Activated CD8-positive, alpha-beta memory T cell treated with anti-CD3 and anti-CD28 coated beads for 4 hours (primary cell): ENCODE measurements at regions not wholly inside any gene's neighbourhood (a gene's known extent, or its start where the extent isn't known, plus 50 kb on each side); places are given as distances from the start of the nearest gene placed in this dataset.
"Not testable (repeated sequence)": the region's sequence is repeated elsewhere in the genome, so short reads cannot be mapped to it uniquely, and the experiment has no call there.

Experiments
- DNase-seq, 2 donors: peaks; one replicate each; pipeline ENCODE4 v3.0.0-alpha.2; 2020; ENCODE audit warnings: low read depth in 2 of 2

DNA sequence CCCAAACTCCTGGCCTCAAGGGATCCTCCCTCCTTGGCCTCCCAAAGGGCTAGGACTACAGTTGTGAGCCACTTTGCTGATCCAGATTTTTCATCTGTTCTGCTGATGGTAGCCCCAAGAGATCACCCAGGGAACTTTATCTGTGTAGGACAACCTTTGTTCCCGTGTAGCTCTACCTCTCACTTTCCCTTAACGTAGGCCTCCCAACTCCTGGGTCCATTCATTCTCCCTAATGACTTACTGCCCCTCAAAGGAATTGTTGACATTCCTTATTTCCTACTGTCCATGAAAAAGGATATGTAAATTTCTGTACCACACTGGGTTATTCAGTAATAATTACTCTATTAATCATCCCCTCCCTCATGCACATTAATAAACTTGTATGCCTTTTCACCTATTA is 51.0 kb upstream of the PHF24 start:
- DNase-seq, result no peak

DNA sequence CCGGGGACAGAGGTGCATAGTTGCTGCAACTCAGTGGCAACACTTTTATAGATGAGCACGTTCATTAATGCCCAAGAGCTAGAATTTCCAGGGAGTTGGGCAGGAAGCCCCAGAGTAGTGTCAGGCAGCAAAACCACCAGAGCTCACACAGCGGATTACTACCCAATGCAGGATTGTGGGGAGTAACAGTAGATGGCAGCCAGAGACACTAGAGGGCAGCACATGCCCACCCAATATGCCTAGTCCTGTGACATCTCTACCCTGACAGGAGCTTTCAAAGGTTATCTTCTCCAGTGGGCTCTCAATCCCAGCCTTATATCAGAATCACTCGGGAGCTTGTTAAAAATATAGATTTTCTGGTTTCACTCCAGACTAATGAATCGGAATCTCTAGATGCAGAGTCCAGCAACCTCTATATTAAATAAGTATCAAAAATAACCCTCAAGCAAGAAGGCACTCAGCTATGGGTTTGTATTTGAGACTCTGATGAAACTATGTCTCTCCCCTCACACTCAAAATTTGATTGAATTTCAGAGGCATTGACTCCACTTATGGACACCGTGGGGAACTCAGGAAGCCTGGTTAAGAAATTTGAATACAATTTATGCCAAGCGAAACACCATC is 58.4 kb upstream of the PHF24 start:
- DNase-seq, result peak; percentile 60 to 63

DNA sequence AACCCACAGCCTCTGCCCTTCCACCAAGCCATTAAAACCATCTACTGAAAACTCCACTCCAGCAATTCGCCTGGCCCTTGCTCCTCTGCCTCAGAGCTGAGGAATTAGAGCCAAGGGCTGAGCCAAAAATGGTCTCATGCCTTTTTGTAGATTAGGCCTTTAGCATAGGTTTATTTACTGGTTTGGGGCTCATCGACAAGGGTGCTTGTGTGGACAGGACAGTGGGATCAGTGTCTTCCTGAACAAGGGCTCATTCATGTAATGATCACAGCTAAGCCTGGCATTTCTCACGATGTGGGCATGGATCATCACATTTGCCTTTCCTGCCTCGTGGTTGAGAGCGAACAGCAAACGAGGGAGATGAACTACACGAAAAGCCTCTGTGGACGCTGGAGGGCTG is 59.2 kb upstream of the PHF24 start:
- DNase-seq, result no peak

DNA sequence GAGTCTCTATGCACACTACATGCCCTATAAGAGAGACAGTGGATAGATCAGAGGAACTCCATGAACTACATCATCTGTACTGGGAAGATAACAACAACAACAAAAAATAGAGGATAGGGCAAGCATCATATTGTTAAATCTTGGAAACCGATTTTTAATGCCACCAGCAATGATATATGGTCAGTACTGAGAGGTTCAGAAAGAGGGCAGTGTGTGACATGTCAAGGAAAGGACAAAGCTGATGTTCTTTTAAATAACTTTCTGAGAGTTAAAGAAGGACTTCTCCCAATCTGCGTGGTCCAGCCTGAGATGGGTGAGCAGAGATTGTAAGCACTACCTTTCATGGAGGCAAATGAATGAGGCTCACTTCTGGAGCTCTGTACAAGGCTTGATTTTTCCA is 62.0 kb upstream of the PHF24 start:
- DNase-seq, result no peak

DNA sequence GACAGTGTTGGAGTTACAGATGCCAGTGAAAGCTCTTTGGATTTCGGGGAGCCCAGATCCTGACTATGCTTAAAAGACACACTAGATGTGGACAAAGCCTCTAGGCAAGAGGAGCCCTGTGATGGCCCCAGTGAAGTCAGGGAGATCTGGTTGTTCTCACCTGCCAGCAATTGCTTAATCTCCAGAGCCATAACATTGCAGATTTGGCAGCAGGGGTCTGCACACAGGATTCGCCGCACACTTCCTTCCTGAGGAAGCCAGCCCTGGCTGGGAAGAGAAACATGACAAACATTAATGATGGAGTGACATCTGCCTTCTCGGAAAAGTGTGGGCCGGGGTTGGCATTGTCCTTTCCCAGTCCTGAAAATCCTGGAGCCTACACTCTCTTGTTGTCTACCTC is 65.2 kb upstream of the PHF24 start:
- DNase-seq, result no peak

DNA sequence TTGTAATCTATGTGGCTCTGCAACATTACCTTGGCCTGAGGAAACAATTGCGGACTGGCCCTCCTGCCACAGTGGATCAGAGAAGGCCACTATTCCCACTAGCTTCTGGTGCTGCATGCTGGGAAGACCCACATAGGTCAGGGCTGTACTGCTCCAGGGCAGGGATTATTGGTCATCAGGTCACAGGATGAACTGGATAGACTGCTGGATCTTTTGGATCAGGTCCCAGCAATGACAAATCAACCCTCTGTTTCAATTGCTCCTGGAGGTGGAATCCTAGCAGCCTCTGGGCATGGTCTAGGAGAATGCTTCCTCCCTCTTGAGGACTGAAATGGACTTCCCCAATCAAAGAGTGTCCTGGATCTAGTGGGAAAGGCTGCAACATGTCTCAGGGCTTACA is 66.7 kb upstream of the PHF24 start:
- DNase-seq, result no peak

DNA sequence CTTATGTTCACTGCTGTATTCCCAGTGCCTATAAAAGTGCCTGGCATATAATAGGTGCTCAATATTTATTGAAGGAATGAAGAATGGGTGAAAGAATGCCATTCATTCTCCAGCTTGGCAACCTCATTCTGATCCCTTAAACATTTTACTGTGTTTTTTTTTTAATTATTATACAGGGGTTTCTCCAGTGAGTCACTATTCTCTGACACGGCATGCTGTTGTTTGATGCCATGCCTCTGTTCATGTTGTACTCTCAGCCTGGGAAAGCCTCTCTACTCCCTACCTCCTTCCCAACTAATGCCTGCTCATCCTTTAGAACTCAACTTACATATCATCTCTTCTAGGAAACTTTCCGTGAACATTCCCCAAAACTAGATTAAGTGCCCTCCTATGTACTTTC is 70.2 kb upstream of the PHF24 start:
- DNase-seq, result no peak

DNA sequence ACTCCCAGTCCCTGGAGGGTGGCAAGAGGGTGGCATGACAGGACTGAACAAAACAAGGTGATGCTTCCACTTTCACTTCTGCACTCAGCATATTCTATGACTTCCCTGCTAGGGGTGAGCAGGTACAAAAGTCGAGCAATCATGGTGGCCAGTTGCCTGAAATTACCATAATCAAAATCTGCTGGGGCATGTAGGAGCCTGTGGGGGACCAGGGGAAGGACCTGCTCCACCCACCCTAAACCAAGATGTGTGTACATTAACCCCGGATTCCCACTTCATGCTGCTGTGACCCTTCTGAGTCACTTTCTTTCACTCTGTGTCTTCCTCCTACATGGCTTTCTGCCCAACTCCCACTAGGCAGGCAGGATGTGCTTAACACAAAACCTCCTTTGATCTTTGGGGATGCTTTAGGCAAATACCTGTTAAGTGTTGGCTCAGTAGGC is 73.3 kb upstream of the PHF24 start:
- no peak for DNase-seq

DNA sequence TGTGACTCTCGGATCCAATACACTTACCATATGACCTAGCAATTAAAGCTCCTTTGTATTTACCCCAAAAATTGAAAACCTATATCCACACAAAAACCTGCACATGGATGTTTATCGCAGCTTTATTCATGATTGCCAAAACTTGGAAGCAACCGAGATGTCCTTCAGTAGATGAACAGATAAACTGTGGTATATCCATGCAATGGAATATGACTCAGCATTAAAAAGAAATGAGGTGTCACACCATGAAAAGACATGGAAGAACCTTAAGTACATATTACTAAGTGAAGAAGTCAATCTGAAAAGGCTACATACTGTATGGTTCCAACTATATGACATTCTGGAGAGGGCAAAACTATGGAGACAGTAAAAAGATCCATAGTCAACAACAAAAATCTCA is 82.0 kb upstream of the PHF24 start:
- DNase-seq, result no peak

DNA sequence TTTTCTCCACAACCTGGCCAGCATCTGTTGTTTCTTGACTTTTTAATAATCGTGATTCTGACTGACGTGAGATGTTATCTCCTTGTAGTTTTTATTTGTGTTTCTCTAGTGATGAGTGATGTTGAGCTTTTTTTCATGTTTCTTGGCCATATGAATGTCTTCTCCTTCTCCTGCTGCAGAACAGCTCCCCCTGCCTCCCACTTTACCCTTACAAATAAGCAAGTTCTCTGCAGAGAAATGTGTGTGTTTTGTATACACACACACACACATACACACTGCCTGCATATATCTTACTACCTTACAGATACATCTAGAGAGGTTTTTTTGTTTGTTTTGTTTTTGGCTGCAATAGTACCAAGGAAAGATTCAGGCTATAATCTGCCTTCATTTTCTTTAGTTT is 88.7 kb upstream of the PHF24 start:
- no peak for DNase-seq

DNA sequence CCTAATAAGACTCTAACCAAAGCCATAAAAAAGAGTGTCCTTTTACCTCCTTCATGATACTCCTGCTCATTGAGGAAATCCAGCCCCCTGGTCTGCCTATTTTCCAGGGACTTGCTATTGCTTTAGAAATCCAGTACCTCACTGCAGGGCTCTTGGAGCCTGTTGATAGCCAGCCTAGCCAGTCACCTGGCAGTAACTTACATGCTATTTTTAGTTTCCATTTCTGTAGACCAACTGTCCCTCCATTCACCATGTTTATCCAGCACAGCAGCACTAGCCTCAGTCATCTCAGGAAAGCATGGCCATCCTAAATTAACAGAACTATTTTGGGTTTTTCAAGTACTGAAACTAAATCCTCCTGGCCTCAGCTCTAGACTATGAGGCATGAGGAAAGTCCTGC is 91.5 kb upstream of the PHF24 start:
- DNase-seq, result no peak

DNA sequence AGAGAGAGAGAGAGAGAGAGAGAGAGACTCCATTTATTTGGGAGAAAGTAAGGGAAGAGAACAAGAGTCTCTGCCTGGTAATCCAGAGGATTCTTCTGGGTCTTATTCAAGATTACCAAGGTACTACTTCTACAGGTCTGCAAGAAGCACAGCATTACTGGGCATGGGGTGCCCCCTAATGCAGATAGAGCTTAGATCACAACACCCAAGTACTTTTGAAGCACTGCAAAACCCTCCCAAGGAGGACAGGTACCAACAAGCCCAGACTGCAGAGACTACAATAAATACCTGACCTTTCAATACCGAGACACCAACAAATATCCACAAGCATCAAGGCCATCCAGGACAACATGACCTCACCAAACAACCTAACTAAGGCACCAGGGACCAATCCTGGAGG is 94.7 kb upstream of the PHF24 start:
- DNase-seq, result no peak

DNA sequence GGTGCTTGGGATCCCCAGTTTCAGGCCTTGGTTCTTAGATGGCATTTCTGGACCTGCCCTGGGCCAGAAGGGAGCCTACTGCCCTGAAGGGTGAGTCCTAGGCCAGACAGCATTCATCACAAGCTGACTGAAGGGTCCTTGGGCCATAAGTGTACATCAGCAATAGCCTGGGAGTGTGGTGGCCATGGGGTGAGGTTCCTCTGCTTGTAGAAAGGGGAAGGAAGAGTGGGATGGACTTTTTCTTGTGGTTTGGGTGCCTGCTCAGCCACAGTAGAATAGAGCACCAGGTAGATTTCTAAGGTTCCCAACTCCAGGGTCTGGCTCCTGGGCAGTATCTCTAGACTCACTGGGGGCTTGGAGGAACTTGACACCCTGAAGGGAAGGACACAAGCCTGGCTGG is 95.2 kb upstream of the PHF24 start:
- DNase-seq, result no peak

DNA sequence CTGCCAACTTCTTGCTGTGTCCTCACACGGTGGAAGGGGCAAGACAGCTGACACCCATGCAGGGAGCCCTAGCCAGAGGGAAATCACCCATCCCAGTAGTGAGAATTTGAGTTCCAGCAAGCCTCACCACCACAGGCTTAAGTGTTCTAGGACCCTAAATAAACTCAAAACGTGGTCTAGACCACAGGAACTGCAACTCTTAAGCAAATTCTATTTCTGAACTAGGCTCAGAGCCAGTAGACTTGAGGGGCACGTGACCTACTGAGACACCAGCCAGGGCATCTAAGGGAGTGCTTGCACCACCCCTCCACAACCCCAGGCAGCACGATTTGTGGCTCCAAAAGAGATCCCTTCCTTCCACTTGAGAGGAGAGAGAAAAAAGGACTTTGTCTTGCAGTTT is 96.0 kb upstream of the PHF24 start:
- no peak for DNase-seq

DNA sequence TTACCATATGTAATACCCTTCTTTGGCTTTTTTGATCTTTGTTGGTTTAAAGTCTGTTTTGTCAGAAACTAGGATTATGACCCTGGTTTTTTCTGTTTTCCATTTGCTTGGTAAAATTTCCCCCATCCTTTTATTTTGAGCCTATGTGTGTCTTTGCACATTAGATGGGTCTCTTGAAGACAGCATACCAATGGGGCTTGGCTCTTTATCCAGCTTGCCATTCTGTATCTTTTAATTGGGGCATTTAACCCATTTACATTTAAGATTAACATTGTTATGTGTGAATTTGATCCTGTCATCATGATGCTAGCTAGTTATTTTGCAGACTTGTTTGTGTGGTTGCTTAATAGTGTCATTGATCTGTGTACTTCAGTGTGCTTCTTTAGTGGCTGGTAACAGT is 103.1 kb upstream of the PHF24 start:
- DNase-seq, result not testable (repeated sequence)

DNA sequence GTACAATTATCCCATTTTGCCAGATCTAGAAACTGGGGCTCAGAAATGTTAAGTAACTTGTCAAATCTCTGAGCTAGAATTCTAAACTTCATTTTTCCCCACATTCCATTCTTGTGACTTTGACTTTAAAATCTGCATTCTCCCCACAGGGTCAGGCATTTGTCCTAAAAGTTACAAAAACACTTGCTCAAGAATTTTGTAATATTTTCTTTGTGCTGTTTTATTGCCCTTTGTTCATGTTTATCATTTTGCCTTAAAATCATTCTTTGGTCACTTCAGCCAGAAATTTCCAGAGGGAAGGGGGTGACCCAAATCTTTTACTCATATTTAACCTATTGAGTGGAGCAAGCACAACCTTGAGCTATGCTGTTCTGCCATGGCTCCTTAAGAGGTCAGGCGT is 120.1 kb upstream of the CCL21 start:
- no peak for DNase-seq

DNA sequence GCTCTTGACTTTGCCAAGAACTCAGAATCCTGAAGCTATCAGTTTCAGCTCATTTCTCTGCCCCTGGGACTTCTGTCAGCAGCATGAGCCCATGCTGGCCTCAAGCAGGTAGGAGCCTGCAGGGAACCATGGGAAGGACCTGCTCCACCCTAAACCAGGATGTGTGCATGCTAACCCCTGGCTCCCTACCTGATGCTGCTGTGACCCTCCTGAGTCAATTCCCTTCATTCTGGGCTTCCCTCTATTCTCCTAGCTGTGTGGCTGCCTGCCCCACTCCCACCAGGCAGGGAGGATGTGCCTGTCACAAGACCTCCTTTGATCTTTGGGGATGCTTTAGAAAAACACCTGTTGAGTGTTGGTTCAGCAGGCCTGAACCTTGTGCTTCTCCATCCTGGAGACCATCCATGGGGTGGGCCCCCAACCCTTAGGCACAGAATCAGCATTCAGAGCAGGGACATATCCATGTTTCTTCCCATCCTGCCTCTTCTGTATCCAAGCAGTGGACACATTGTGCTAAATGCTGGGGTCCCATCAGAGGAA is 117.1 kb upstream of the CCL21 start:
- no peak for DNase-seq

DNA sequence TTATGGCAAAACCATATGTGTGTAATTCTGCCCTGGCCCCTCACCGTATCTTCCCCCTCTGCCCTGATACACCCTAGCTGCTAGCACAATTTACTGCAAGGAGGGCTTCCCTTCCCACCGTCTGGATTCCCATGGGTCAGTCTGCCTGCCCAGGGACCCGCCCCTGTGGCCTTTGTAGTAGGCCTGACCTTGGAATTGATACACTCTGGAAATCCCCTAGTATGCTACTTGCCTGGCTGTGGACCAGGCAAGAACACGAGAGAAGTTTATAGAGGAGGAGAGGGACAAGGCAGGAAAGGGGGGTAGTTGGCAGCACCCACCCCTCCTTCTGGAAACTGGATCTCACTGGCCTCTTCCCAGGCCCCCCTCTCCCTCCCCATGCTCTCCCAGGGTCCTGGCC is 115.8 kb upstream of the CCL21 start:
- no peak for DNase-seq

DNA sequence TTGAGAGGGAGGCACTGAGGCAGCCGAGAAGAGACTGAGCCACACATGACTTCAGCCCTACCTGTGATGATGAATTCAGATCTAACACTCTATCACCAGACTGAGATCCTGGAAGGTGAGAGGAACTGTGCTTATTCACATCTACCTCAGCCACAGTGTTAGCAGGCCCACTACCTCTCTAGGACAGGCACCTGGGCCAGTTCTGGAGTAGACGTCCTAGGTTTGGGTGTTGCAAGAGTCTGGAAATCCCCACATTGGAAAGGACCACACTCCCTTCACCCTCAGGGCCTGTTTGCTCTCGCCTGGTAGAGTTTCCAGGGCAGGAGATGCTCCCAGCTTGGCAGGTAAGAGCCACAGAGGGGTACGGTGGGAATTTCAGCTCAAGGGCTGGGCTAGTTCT is 113.8 kb upstream of the CCL21 start:
- DNase-seq, result no peak

DNA sequence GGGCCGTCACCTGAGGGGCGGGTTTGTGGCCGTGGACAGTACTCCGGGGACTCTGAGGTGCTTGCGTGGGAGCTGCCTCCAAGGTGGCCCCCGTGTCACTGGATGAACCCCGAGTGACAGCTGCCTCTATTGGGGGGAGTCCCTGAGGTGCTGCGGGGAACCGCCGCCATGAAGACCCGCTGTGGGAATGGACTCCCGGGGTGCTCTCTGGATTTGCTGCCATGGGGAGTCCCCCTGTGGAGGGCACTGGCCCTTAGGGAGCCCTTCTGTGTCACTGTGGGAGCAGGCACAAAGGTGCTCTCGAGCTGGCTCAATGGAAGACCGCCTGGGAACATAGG is 100.2 kb upstream of the CCL21 start:
- no peak for DNase-seq

DNA sequence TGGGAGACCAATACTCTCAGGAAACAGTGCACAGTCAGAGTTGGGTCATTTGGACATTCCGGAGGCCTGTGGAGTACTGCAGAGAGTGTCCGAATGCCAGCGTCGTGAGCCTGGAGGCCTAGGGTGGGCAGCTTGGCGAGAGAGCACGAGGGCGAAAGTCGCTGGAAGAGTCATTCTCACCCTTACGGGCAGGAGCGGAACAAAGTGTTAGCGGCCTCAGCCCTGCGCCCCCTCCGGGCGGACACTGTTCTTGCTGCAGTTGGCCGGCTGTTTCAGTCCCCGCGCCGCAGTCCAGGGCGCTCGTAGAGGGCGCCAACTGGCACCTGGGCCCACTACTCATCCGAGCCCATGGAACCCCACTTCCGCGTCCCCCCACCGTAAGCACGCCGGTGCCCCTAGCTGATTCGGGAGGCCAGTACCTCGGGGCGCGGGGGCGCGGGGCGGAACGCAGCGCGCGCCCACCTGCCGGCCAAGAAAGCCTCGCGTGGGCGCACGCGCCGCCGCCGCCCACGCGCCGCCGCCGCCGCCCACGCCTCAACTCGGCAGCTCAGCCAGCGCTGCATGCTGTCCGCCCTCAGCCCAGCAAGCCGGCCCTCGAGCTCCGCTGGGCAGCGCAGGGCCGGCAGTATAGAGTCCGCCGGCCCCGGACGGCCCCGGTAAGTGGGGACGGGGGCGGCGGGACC is 99.7 kb upstream of the CCL21 start:
- DNase-seq, result no peak

DNA sequence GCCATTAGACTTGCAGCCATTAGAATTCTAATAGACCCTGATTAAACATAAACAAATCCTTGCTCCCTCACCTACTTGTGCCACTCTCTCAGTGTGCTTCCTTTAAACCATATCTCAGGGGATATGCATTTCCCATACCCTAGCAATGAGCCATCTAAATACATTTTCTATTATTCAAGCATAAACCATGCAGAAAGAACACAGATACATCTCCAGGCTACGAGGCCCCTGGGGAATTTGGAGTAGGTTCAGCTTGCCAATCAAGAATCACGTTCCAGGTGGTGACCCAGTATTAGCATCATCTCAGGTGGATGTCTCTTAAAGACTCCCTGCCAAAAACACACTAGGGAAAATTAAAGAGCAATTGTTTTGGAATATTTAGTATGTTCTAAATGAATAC is 93.0 kb upstream of the CCL21 start:
- DNase-seq, result no peak

DNA sequence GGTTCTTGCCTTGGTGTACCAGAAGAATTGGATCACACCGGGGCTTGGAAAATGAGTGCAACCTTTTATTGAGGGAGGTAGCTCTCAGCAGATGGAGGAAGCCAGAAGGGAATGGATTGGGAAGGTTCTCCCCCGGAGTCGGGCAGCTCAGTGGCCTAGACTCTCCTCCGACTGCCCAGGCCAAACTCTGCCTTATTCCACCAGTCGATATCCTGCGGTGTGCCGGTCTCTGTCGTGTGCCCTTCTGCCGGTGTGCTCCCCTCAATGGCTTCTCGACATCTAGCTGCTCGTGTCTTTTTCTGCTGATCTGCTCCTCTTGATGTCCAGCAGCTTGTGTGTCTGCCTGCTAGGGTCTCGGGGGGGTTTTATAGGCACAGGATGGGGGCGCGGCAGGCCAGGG is 87.4 kb upstream of the CCL21 start:
- no peak for DNase-seq

DNA sequence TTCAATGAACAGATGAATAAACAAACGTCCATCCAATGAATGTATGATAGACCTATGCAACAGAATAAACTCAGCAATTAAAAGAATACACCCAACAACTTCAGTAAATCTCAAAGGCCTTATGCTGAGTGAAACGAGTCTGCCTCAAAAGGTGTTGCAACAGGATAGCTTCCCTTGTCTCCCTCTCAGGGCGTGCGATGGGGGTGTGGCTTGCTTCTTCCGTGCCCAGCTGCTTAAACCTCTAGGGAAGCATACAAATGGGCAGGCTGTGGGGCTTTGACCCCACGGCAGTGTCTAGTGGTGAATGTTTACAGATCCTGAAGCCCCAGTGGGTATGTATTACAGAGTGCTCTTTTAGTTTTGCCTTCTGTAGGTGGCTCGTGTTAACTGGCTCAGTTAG is 87.0 kb upstream of the CCL21 start:
- no peak for DNase-seq
